ENCODE measurements at regions not wholly inside any gene's neighbourhood (a gene's known extent, or its start where the extent isn't known, plus 50 kb on each side); places are given as distances from the start of the nearest gene placed in this dataset.

- TF ChIP-seq EZH2phosphoT487 (conservative IDR thresholded peaks at IDR 0.05; ENCODE audit: low read length) (no peak), CTCF (IDR thresholded peaks at IDR 0.05; ENCODE audit: insufficient read depth, low read length, poor library complexity, severe bottlenecking) (no peak)
Observed at GRCh38 chr3:72079369-72079872, 294.5 kb upstream of the PROK2 start.

All from SU-DHL-6 (cell line).